K562 (cell line): ENCODE measurements at regions not wholly inside any gene's neighbourhood (a gene's known extent, or its start where the extent isn't known, plus 50 kb on each side); places are given as distances from the start of the nearest gene placed in this dataset.

ENCODE experiments used
- ATAC-seq: fragments of 200-7000 bp; cut with Tn5 transposase; 3 replicates; pipeline ENCODE4 v1.9.1; 2020; ENCODE audit warnings: moderate library complexity
- BruUV-seq: library from RNA; stranded (reverse); fragments of 400-500 nt; replicated peaks from 2 replicates; lab custom pipeline; 2021; lab: Mats Ljungman, UMichigan
- CTCF ChIA-PET: fragments of 300-600 bp; formaldehyde crosslinking; extraction: SDS; loops from one replicate; lab custom pipeline; 2021; ENCODE audit warnings: low intra/inter-chr PET ratio; lab: Yijun Ruan, JAX
- POLR2A ChIA-PET: fragments of 300-600, 350-650 bp; sonication (Branson Sonifier 250); formaldehyde crosslinking; extraction: SDS; loops from one replicate; lab custom pipeline; 2021; ENCODE audit warnings: antibody characterized with exemption, inconsistent platforms; lab: Yijun Ruan, JAX
- DNase-seq, 4 experiments: peaks; one replicate each; pipeline versions ENCODE4 v3.0.0 to v3.0.0-alpha.2; 2011 to 2018; ENCODE audit warnings: low spot score in 3 of 4, mixed read lengths in 3 of 4; ENCODE audit errors: extremely low read depth in 1 of 4
- FAIRE-seq: peaks from 2 replicates; lab custom pipeline; 2011; peaks lifted over from hg19 to GRCh38; lab: Jason Lieb, UNC
- H2AFZ ChIP-seq: 2 replicates; pipeline ENCODE4 v1.6.0; 2011; ENCODE audit warnings: low read depth, low read length, control low read depth, inconsistent platforms
- H3K27ac ChIP-seq: fragments of 200-600 bp; 3 replicates; pipeline ENCODE4 v1.8.0; 2011; ENCODE audit warnings: low read depth, mild to moderate bottlenecking, control low read depth, inconsistent platforms, low read length, moderate library complexity, mixed read lengths; ENCODE audit errors: extremely low read depth
- H3K27me3 ChIP-seq, 2 experiments: fragments of 300-600 bp in 1 of 2; 2 replicates in 1 of 2; 3 replicates in 1 of 2; pipeline versions ENCODE4 v1.6.0 to v1.8.0; 2011; ENCODE audit warnings: inconsistent platforms in 2 of 2, low read length in 2 of 2, mild to moderate bottlenecking in 1 of 2, mixed read lengths in 1 of 2, moderate library complexity in 1 of 2; ENCODE audit not compliant: control insufficient read depth in 2 of 2, insufficient read depth in 2 of 2
- H3K36me3 ChIP-seq: fragments of 300-600 bp; 3 replicates; pipeline ENCODE4 v1.8.0; 2011; ENCODE audit warnings: mild to moderate bottlenecking, low read length, inconsistent platforms; ENCODE audit not compliant: control insufficient read depth, insufficient read depth
- H3K4me1 ChIP-seq, 2 experiments: fragments of 200-600 bp in 1 of 2; replicated peaks in 1 of 2; 2 replicates in 1 of 2; 3 replicates in 1 of 2; pipeline versions ENCODE4 v1.5.1 to v1.8.0; 2011; ENCODE audit warnings: inconsistent platforms in 2 of 2, low read length in 2 of 2, mild to moderate bottlenecking in 1 of 2, mixed read lengths in 1 of 2, moderate library complexity in 1 of 2; ENCODE audit not compliant: control insufficient read depth in 2 of 2, insufficient read depth in 2 of 2
- H3K4me2 ChIP-seq: 2 replicates; pipeline ENCODE4 v1.6.1; 2011; ENCODE audit warnings: low read length, control low read depth, inconsistent platforms, mixed read lengths; ENCODE audit not compliant: insufficient read depth
- H3K4me3 ChIP-seq: fragments of 200-600 bp; sonication (generic), shearing (Covaris generic); 2 replicates; pipeline ENCODE4 v1.5.1; 2016; ENCODE audit warnings: control low read depth, inconsistent platforms
- H3K79me2 ChIP-seq: fragments of 200-600 bp; 3 replicates; pipeline ENCODE4 v1.8.0; 2011; ENCODE audit warnings: low read length, inconsistent platforms; ENCODE audit not compliant: control insufficient read depth, insufficient read depth
- H3K9ac ChIP-seq, 2 experiments: 2 replicates each; pipeline versions ENCODE4 v1.6.0 to v1.6.1; 2011; ENCODE audit warnings: low read depth in 2 of 2, low read length in 2 of 2, control low read depth in 1 of 2, inconsistent platforms in 1 of 2, mild to moderate bottlenecking in 1 of 2, mixed read lengths in 1 of 2; ENCODE audit not compliant: insufficient read depth in 1 of 2
- H3K9me1 ChIP-seq: one replicate; pipeline ENCODE4 v1.6.0; 2011; ENCODE audit warnings: inconsistent platforms, mild to moderate bottlenecking, low read length, moderate library complexity; ENCODE audit not compliant: control insufficient read depth, insufficient read depth
- H3K9me3 ChIP-seq: replicated peaks from 2 replicates; pipeline ENCODE4 v1.5.1; 2011; ENCODE audit warnings: low read depth, low read length, inconsistent platforms; ENCODE audit not compliant: control insufficient read depth, insufficient read depth
- H4K20me1 ChIP-seq: replicated peaks from 2 replicates; pipeline ENCODE4 v1.6.1; 2011; ENCODE audit warnings: low read length, inconsistent platforms, mixed read lengths; ENCODE audit not compliant: control insufficient read depth, insufficient read depth
- BMI1 ChIP-seq: fragments of 150-350 bp; IDR thresholded peaks from 2 replicates; pipeline ENCODE4 v1.6.1; 2014; ENCODE audit warnings: low read length
- GTF2F1 ChIP-seq: IDR thresholded peaks from 2 replicates; pipeline ENCODE4 v1.6.1; 2011; ENCODE audit warnings: low read depth, low read length, improper control_type of control experiment
- NFXL1 ChIP-seq: fragments of 450-650 bp; formaldehyde crosslinking; IDR thresholded peaks from 2 replicates; pipeline ENCODE4 v1.4.0; 2021; ENCODE audit warnings: mild to moderate bottlenecking
- NFYB ChIP-seq: IDR thresholded peaks from 2 replicates; pipeline ENCODE4 v1.6.1; 2011; ENCODE audit warnings: mild to moderate bottlenecking, moderate library complexity; ENCODE audit not compliant: insufficient read length; ENCODE audit errors: extremely low read depth
- NR2C2 ChIP-seq, 2 experiments: fragments of 200-800 bp in 1 of 2; sonication (Bioruptor generic) in 1 of 2; sonication (generic) in 1 of 2; formaldehyde crosslinking in 1 of 2; IDR thresholded peaks; 2 replicates each; pipeline versions ENCODE4 v1.6.1 to v1.8.0; 2016 to 2022; ENCODE audit warnings: mild to moderate bottlenecking in 1 of 2, missing compliant biosample characterization in 1 of 2, missing genetic modification characterization in 1 of 2, missing genetic modification reagents in 1 of 2
- RBBP5 ChIP-seq: fragments of 200-600 bp; sonication (generic); IDR thresholded peaks from 2 replicates; pipeline ENCODE4 v1.6.1; 2012; ENCODE audit warnings: borderline replicate concordance, mild to moderate bottlenecking, low read length, control low read depth, inconsistent platforms; ENCODE audit not compliant: insufficient read depth, poor library complexity, severe bottlenecking
- SMAD1 ChIP-seq: fragments of 150-350 bp; IDR thresholded peaks from 2 replicates; pipeline ENCODE4 v1.6.1; 2014; ENCODE audit warnings: low read length, low read depth; ENCODE audit not compliant: partially characterized antibody
- SMARCA5 ChIP-seq: fragments of 450-650 bp; IDR thresholded peaks from 2 replicates; pipeline ENCODE4 v1.6.1; 2016
- SRF ChIP-seq, 2 experiments: fragments of 250-450, 450-650 bp in 1 of 2; sonication (Bioruptor Pico) in 1 of 2; sonication (generic) in 1 of 2; formaldehyde crosslinking; IDR thresholded peaks; 2 replicates each; pipeline versions ENCODE4 v1.5.0 to v1.5.1; 2020 to 2022; ENCODE audit warnings: mild to moderate bottlenecking in 1 of 2, missing genetic modification reagents in 1 of 2
- SRSF7 ChIP-seq: fragments of 200-400 bp; formaldehyde crosslinking; optimal IDR thresholded peaks from 2 replicates; pipeline ENCODE3; 2017; ENCODE audit warnings: mild to moderate bottlenecking, low read depth, low read length
- XRCC5 ChIP-seq: fragments of 200-400 bp; formaldehyde crosslinking; IDR thresholded peaks from 2 replicates; pipeline ENCODE4 v1.6.1; 2017; ENCODE audit warnings: low read depth, mild to moderate bottlenecking, low read length
- ZNF239 ChIP-seq: fragments of 250-450 bp; sonication (Bioruptor Pico); IDR thresholded peaks from 2 replicates; pipeline ENCODE4 v1.4.0; 2020; ENCODE audit warnings: mild to moderate bottlenecking
- ZNF444 ChIP-seq: fragments of 250-450 bp; sonication (Bioruptor Pico); IDR thresholded peaks from 2 replicates; pipeline ENCODE4 v1.4.0; 2020; ENCODE audit warnings: mild to moderate bottlenecking, moderate library complexity
- WGBS: fragments of 100-300 bp; shearing (Covaris generic); methylation state at CpG from one replicate; pipeline ENCODE4 v1.1.6; 2016; ENCODE audit warnings: low coverage, mixed read lengths; ENCODE audit not compliant: insufficient coverage; ENCODE audit errors: missing lambda C conversion rate; 5-methylcytosine and 5-hydroxymethylcytosine counted together
- in situ Hi-C: fragments of 300-500 bp; cut with MboI; formaldehyde crosslinking; loops from 4 replicates; pipeline ENCODE4 v1.15.0; 2018; ENCODE audit warnings: inconsistent platforms, mixed read lengths
- intact Hi-C: fragments of 100-400 bp; cut with micrococcal nuclease; formaldehyde crosslinking; loops from 2 replicates; pipeline ENCODE4 v1.14.2; 2022
- TF ChIP-seq, protein P1 (sequence below): fragments of 250-450 bp; sonication (Bioruptor Pico); IDR thresholded peaks from 2 replicates; pipeline ENCODE4 v1.5.0; 2021; ENCODE audit warnings: mild to moderate bottlenecking, moderate library complexity
- TF ChIP-seq, protein P2 (sequence below): fragments of 250-450 bp; sonication (Bioruptor Pico); IDR thresholded peaks from 2 replicates; pipeline ENCODE4 v1.5.1; 2021; ENCODE audit warnings: mild to moderate bottlenecking

DNA sequence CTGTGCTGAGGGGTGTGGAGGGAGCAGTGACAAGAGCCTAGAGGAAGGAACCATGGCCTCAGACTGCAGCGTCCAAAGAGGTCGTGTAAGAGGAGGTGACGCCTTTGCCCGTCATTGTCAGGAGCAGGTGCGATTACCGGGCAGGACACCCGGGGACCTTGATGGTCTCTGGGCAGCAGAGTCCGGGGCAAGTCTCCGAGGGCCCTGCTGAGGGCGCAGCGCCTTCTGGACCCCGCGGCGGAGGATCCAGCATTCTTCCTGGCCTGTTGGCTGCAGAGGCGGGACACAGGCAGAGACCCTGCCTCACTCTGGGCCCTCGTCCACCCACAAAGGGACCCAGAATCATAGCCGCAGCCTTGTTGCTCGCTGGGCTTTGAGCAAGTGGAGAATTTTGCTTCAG is 1168.8 kb downstream of the BRD1 start (continued):
- TF ChIP-seq ZNF444 (no peak), SRSF7 (no peak)
- TF ChIP-seq, protein P1, sequence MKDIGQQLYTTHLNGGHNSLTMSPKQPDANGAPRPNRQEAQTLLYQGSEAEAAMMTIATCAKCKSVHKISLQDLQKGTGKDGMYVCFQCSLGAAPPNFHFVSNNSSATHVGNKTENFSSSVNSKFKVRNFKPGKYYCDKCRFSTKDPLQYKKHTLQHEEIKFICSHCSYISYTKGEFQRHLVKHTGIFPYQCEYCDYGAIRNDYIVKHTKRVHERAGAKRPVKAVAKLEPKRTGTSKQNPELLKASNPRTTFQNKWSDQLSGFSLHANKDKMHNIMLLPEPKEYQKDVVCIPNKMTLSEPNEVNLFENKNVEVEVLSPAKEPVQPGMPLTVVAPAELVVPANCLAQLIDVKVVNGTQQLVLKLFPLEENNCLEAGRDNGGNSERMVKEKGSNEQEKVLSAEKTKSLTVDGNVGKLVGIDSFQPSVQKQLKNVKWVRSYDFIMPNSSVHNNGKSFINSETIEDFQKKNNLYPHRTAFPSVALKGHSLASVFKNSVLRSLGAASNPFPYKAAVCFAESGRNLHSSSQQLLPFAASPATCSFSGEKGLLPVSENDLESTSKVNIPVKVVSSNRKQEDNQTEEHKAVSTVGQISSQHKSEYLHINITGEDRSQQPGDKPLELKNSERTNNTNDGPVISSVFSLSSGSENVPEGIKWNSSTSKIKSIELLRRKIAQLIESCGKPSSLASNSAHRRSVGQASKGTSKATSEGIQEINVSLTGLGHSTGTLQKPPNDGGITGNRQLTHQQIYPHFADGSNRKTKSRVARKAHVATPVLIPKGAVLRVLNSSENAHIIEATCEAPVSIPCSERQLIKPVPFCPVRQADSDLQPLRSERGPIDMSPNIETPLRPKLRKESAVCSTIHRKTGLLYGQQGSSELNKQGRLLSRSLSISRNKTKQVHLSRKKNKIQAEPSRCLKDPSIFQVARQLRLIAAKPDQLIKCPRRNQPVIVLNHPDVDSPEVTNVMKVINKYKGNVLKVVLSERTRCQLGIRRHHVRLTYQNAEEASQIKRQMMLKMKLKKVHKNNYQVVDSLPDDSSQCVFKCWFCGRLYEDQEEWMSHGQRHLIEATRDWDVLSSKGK (CRISPR knock-in tag) = no peak

DNA sequence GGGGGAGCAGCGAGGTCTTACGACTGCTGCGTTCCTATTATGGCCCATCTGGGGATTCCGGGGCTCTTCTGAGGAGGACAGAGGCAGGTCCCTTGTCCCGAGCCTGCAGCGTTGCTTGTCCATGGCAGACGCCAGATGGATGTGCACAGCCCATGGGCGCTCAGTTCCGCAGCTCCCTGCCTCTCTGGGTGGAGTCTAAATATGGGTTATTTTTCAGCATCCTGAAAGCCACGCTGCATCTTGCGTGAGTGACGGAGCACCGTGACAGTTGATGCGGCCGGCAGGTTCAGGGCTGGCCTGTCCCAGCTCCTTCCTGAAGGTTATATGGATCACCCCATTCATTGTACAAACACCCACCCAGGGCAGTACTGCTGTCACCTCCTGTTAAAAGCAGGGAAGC is 1169.4 kb downstream of the BRD1 start:
- Histone ChIP-seq H4K20me1 (no peaks in the 10 kb centered on the region), H3K4me3 (no peak overlapping the region), H3K27me3 (no peaks in the 10 kb centered on the region; a peak in 1 of 5 replicates), H3K4me2 (no peak overlapping the region), H3K9ac (no peak overlapping the region), H3K27ac (no peak overlapping the region), H2AFZ (no peak overlapping the region), H3K9me1 (no peaks in the 10 kb centered on the region), H3K36me3 (no peaks in the 10 kb centered on the region), H3K4me1 (no peaks in the 10 kb centered on the region), H3K79me2 (no peaks in the 10 kb centered on the region), H3K9me3 (no peaks in the 10 kb centered on the region)
- no TSS peak for BruUV-seq
- CTCF ChIA-PET = no interaction called here
- in situ Hi-C loops = no loop called here
- FAIRE-seq (no peak), ATAC-seq (no peak), DNase-seq (no peak)
- WGBS = 0% methylated on average over 10 of the region's 15 CpGs
- intact Hi-C loops = no loop called here
- POLR2A ChIA-PET = no interaction called here
- TF ChIP-seq BMI1 (no peak), NR2C2 (CRISPR knock-in tag; IDR thresholded peaks at IDR 0.05) (no peak), NR2C2 (tag; IDR thresholded peaks at IDR 0.05) (no peak), NFXL1 (CRISPR knock-in tag) (no peak), ZNF239 (CRISPR knock-in tag) (no peak), RBBP5 (no peak), SMARCA5 (no peak), GTF2F1 (no peak), SMAD1 (no peak), XRCC5 (no peak), SRF (CRISPR knock-in tag; IDR thresholded peaks at IDR 0.05) (no peak), NFYB (no peak)
- TF ChIP-seq, protein P2, sequence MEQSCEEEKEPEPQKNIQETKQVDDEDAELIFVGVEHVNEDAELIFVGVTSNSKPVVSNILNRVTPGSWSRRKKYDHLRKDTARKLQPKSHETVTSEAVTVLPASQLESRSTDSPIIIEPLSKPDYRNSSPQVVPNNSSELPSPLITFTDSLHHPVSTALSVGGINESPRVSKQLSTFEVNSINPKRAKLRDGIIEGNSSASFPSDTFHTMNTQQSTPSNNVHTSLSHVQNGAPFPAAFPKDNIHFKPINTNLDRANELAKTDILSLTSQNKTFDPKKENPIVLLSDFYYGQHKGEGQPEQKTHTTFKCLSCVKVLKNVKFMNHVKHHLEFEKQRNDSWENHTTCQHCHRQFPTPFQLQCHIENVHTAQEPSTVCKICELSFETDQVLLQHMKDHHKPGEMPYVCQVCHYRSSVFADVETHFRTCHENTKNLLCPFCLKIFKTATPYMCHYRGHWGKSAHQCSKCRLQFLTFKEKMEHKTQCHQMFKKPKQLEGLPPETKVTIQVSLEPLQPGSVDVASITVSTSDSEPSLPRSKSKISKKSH (CRISPR knock-in tag) = no peak
